GM12878 (cell line): ENCODE measurements at regions not wholly inside any gene's neighbourhood (a gene's known extent, or its start where the extent isn't known, plus 50 kb on each side); places are given as distances from the start of the nearest gene placed in this dataset.

ENCODE experiments used
- ATAC-seq: fragments of 200-7000 bp; cut with Tn5 transposase; 3 replicates; pipeline ENCODE4 v1.9.1; 2020; ENCODE audit warnings: mild to moderate bottlenecking, moderate library complexity
- BruUV-seq: library from RNA; stranded (reverse); fragments of 400-500 nt; replicated peaks from 2 replicates; lab custom pipeline; 2021; lab: Mats Ljungman, UMichigan
- CTCF ChIA-PET: fragments of 300-600 bp; sonication (Branson Sonifier 250); formaldehyde crosslinking; extraction: SDS; loops from one replicate; lab custom pipeline; 2021; ENCODE audit warnings: inconsistent platforms; lab: Yijun Ruan, JAX
- POLR2A ChIA-PET: fragments of 350-600 bp; formaldehyde crosslinking; extraction: SDS; loops from one replicate; lab custom pipeline; 2021; ENCODE audit warnings: inconsistent platforms; lab: Charles Lee
- RAD21 ChIA-PET: fragments of 300-600 bp; sonication (Branson Sonifier 250); formaldehyde crosslinking; loops from one replicate; lab custom pipeline; 2023; ENCODE audit warnings: antibody characterized with exemption; ENCODE audit not compliant: unreplicated experiment; lab: Charles Lee
- SMC1A ChIA-PET: fragments of 300-600 bp; sonication (Branson Sonifier 250); formaldehyde crosslinking; loops from one replicate; lab custom pipeline; 2023; ENCODE audit not compliant: unreplicated experiment, uncharacterized antibody; lab: Charles Lee
- DNase-seq: peaks from one replicate; pipeline ENCODE4 v3.0.0-alpha.2; 2011; ENCODE audit warnings: low read depth, low spot score
- FAIRE-seq: peaks from 3 replicates; lab custom pipeline; 2011; peaks lifted over from hg19 to GRCh38; lab: Jason Lieb, UNC
- H2AFZ ChIP-seq: 2 replicates; pipeline ENCODE4 v1.6.0; 2011; ENCODE audit warnings: low read depth, low read length, control low read depth; ENCODE audit not compliant: control insufficient read depth
- H3K27ac ChIP-seq: 2 replicates; pipeline ENCODE4 v1.5.1; 2011; ENCODE audit warnings: control low read depth; ENCODE audit not compliant: control insufficient read depth, insufficient read depth
- H3K27me3 ChIP-seq, 2 experiments: replicated peaks in 1 of 2; 2 replicates each; pipeline versions ENCODE4 v1.6.0 to v1.6.1; 2011; ENCODE audit warnings: low read length in 1 of 2; ENCODE audit not compliant: control insufficient read depth in 2 of 2, insufficient read depth in 2 of 2
- H3K36me3 ChIP-seq, 2 experiments: 2 replicates each; pipeline ENCODE4 v1.5.1; 2011; ENCODE audit warnings: low read length in 1 of 2; ENCODE audit not compliant: control insufficient read depth in 2 of 2, insufficient read depth in 2 of 2
- H3K4me1 ChIP-seq: 2 replicates; pipeline ENCODE4 v1.6.1; 2011; ENCODE audit warnings: mild to moderate bottlenecking, low read length, moderate library complexity, mixed read lengths; ENCODE audit not compliant: control insufficient read depth, insufficient read depth
- H3K4me2 ChIP-seq: 2 replicates; pipeline ENCODE4 v1.6.0; 2011; ENCODE audit warnings: control low read depth; ENCODE audit not compliant: control insufficient read depth, insufficient read depth
- H3K4me3 ChIP-seq: fragments of 200-600 bp; sonication (generic); 2 replicates; pipeline ENCODE4 v1.5.1; 2016
- H3K79me2 ChIP-seq: 2 replicates; pipeline ENCODE4 v1.6.0; 2011; ENCODE audit warnings: low read length; ENCODE audit not compliant: control insufficient read depth, insufficient read depth
- H3K9ac ChIP-seq: 2 replicates; pipeline ENCODE4 v1.8.0; 2011; ENCODE audit warnings: low read length, control low read depth, mixed read lengths; ENCODE audit not compliant: control insufficient read depth, insufficient read depth
- H3K9me3 ChIP-seq: replicated peaks from 3 replicates; pipeline ENCODE4 v1.5.1; 2011; ENCODE audit warnings: mild to moderate bottlenecking, low read length; ENCODE audit not compliant: control insufficient read depth, insufficient read depth
- H4K20me1 ChIP-seq: 2 replicates; pipeline ENCODE4 v1.6.0; 2011; ENCODE audit not compliant: control insufficient read depth, insufficient read depth
- LARP7 ChIP-seq: fragments of 450-650 bp; IDR thresholded peaks from 2 replicates; pipeline ENCODE4 v1.6.1; 2017; ENCODE audit warnings: mild to moderate bottlenecking
- YBX1 ChIP-seq: fragments of 450-650 bp; IDR thresholded peaks from 2 replicates; pipeline ENCODE4 v1.6.1; 2016; ENCODE audit warnings: antibody characterized with exemption
- WGBS: methylation state at CpG from one replicate; pipeline ENCODE4 v1.1.6; 2016; ENCODE audit warnings: low lambda C conversion rate; ENCODE audit not compliant: insufficient replicate concordance, insufficient coverage; ENCODE audit errors: missing lambda C conversion rate; 5-methylcytosine and 5-hydroxymethylcytosine counted together
- in situ Hi-C: fragments of 300-500 bp; cut with MboI; formaldehyde crosslinking; loops from 9 replicates; pipeline ENCODE4 v1.14.3; 2018; ENCODE audit warnings: mixed read lengths
- intact Hi-C: fragments of 100-400 bp; cut with micrococcal nuclease; formaldehyde crosslinking; loops from one replicate; pipeline ENCODE4 v1.14.2; 2022; ENCODE audit not compliant: unreplicated experiment
- TF ChIP-seq, protein P1 (sequence below): fragments of 150-350 bp; IDR thresholded peaks from 2 replicates; pipeline ENCODE4 v1.6.1; 2016; ENCODE audit warnings: low read depth, low read length
- TF ChIP-seq, protein P2 (sequence below): IDR thresholded peaks from 2 replicates; pipeline ENCODE4 v1.6.1; 2012; ENCODE audit warnings: low read depth, low read length, improper control_type of control experiment
- TF ChIP-seq, protein P3 (sequence below): fragments of 450-650 bp; formaldehyde crosslinking; IDR thresholded peaks from 2 replicates; pipeline ENCODE4 v1.4.0; 2020; ENCODE audit warnings: mild to moderate bottlenecking, moderate library complexity

DNA sequence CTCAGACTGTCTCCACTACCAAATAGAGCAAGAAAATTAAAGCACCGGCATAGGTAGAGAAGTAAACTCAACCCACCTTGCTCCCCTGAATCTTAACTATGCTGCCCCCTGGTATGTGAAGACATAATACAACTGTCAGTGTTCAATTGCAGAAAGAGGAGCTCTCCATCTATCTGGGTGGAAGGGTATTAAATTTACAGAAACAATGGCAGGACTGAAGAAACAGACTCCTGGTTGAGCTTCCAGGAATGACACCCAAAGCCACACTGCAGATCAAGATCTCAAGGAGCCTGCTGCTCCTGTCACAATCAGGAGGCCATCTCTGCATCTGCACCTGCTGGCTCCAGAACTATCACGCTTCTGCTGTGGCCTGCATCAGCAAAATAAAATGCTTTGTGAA is 132.1 kb upstream of the BMAL1 start:
- SMC1A ChIA-PET: interaction anchor here (0.6 to 1.0 kb wide), 5 partner anchors 10 to 182 kb away, joined by 3 to 4 read pairs (median 3); no protein-coding TSS in a partner anchor
- BruUV-seq: no TSS peak
- Histone ChIP-seq H3K4me3 (no peak overlapping the region), H3K27me3 (no peaks in the 10 kb centered on the region), H4K20me1 (no peaks in the 10 kb centered on the region), H3K9ac (no peak overlapping the region), H3K4me1 (no peaks in the 10 kb centered on the region), H3K9me3 (no peaks in the 10 kb centered on the region), H3K4me2 (no peak overlapping the region), H3K36me3 (no peaks in the 10 kb centered on the region)
- POLR2A ChIA-PET: no interaction called here
- CTCF ChIA-PET: interaction anchor here (0.9 to 11.3 kb wide), 5 partner anchors 9 to 182 kb away, joined by 3 to 201 read pairs (median 4); no protein-coding TSS in a partner anchor
- in situ Hi-C loops: no loop called here
- WGBS: 67% methylated on average over 2 of the region's 2 CpGs
- no peak for FAIRE-seq
- RAD21 ChIA-PET: interaction anchor here (0.5 to 1.0 kb wide), 3 partner anchors 28 to 182 kb away, joined by 3 to 6 read pairs (median 4); no protein-coding TSS in a partner anchor
- no peak for ATAC-seq
- intact Hi-C loops: no loop called here
- DNase-seq: no peak
- no peak for TF ChIP-seq YBX1
- TF ChIP-seq LARP7: no peak
- TF ChIP-seq, protein P1, sequence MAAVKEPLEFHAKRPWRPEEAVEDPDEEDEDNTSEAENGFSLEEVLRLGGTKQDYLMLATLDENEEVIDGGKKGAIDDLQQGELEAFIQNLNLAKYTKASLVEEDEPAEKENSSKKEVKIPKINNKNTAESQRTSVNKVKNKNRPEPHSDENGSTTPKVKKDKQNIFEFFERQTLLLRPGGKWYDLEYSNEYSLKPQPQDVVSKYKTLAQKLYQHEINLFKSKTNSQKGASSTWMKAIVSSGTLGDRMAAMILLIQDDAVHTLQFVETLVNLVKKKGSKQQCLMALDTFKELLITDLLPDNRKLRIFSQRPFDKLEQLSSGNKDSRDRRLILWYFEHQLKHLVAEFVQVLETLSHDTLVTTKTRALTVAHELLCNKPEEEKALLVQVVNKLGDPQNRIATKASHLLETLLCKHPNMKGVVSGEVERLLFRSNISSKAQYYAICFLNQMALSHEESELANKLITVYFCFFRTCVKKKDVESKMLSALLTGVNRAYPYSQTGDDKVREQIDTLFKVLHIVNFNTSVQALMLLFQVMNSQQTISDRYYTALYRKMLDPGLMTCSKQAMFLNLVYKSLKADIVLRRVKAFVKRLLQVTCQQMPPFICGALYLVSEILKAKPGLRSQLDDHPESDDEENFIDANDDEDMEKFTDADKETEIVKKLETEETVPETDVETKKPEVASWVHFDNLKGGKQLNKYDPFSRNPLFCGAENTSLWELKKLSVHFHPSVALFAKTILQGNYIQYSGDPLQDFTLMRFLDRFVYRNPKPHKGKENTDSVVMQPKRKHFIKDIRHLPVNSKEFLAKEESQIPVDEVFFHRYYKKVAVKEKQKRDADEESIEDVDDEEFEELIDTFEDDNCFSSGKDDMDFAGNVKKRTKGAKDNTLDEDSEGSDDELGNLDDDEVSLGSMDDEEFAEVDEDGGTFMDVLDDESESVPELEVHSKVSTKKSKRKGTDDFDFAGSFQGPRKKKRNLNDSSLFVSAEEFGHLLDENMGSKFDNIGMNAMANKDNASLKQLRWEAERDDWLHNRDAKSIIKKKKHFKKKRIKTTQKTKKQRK: no peak
- TF ChIP-seq, protein P2, sequence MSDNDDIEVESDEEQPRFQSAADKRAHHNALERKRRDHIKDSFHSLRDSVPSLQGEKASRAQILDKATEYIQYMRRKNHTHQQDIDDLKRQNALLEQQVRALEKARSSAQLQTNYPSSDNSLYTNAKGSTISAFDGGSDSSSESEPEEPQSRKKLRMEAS: no peak
- TF ChIP-seq, protein P3, sequence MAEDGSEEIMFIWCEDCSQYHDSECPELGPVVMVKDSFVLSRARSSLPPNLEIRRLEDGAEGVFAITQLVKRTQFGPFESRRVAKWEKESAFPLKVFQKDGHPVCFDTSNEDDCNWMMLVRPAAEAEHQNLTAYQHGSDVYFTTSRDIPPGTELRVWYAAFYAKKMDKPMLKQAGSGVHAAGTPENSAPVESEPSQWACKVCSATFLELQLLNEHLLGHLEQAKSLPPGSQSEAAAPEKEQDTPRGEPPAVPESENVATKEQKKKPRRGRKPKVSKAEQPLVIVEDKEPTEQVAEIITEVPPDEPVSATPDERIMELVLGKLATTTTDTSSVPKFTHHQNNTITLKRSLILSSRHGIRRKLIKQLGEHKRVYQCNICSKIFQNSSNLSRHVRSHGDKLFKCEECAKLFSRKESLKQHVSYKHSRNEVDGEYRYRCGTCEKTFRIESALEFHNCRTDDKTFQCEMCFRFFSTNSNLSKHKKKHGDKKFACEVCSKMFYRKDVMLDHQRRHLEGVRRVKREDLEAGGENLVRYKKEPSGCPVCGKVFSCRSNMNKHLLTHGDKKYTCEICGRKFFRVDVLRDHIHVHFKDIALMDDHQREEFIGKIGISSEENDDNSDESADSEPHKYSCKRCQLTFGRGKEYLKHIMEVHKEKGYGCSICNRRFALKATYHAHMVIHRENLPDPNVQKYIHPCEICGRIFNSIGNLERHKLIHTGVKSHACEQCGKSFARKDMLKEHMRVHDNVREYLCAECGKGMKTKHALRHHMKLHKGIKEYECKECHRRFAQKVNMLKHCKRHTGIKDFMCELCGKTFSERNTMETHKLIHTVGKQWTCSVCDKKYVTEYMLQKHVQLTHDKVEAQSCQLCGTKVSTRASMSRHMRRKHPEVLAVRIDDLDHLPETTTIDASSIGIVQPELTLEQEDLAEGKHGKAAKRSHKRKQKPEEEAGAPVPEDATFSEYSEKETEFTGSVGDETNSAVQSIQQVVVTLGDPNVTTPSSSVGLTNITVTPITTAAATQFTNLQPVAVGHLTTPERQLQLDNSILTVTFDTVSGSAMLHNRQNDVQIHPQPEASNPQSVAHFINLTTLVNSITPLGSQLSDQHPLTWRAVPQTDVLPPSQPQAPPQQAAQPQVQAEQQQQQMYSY (CRISPR knock-in tag): no peak
- TF ChIP-seq, all 136 proteins: peak for 0
- H3K27ac ChIP-seq: no peak overlapping the region
- no peak overlapping the region for H2AFZ ChIP-seq
- H3K79me2 ChIP-seq: no peaks in the 10 kb centered on the region
